ENCODE measurements at regions not wholly inside any gene's neighbourhood (a gene's known extent, or its start where the extent isn't known, plus 50 kb on each side); places are given as distances from the start of the nearest gene placed in this dataset.

- H3K4me3 ChIP-seq (ENCODE audit: low read depth in 1 of 2, low read length in 2 of 2), result no peak overlapping the region
- H3K4me1 ChIP-seq (ENCODE audit: control insufficient read depth in 2 of 2, insufficient read depth in 2 of 2, low read length in 1 of 2), result no peaks in the 10 kb centered on the region
- H3K9me3 ChIP-seq (ENCODE audit: control insufficient read depth in 2 of 2, insufficient read depth in 1 of 2, low read depth in 1 of 2, low read length in 1 of 2), result no peaks in the 10 kb centered on the region
- no peaks in the 10 kb centered on the region for H3K36me3 ChIP-seq (ENCODE audit: control insufficient read depth in 2 of 2, insufficient read depth in 2 of 2, low read length in 1 of 2)
- no peaks in the 10 kb centered on the region for H3K27me3 ChIP-seq (ENCODE audit: control insufficient read depth in 1 of 2, insufficient read depth in 2 of 2, low read length in 2 of 2)
- H3K27ac ChIP-seq (ENCODE audit: low read depth in 2 of 2, low read length in 1 of 2), result no peak overlapping the region
- WGBS, 2 donors, result 96 to 97% methylated on average over 1 of the region's 1 CpG
These were observed 165.3 kb downstream of the ARRDC3 start for GRCh38 chr5:91217859-91218258.

DNA sequence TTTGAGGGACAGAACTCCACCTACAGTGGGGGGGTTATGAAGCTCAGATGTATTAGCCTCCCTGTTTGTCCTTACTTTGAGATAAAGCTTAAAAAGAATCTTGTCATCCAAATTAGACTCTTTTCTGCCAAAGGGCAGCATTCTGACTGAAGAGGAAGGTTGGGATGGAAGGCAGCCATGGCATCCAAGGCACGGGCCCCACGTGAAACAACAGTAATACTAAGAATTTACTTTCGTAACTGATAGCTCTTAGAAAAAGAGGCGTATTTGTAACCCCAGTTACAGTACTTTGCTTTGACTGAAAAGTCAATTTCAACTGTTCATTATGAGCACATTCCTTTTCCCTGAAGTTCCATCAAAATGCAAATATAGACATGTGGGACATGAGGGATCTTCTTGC, 168.5 kb downstream of the ARRDC3 start:
- WGBS, 2 donors, result 92 to 96% methylated on average over 4 of the region's 4 CpGs
- Histone ChIP-seq H3K9me3 (ENCODE audit: control insufficient read depth in 2 of 2, insufficient read depth in 1 of 2, low read depth in 1 of 2, low read length in 1 of 2) (no peaks in the 10 kb centered on the region), H3K27me3 (ENCODE audit: control insufficient read depth in 1 of 2, insufficient read depth in 2 of 2, low read length in 2 of 2) (no peaks in the 10 kb centered on the region), H3K27ac (ENCODE audit: low read depth in 2 of 2, low read length in 1 of 2) (no peak overlapping the region), H3K36me3 (ENCODE audit: control insufficient read depth in 2 of 2, insufficient read depth in 2 of 2, low read length in 1 of 2) (no peaks in the 10 kb centered on the region), H3K4me3 (ENCODE audit: low read depth in 1 of 2, low read length in 2 of 2) (no peak overlapping the region), H3K4me1 (ENCODE audit: control insufficient read depth in 2 of 2, insufficient read depth in 2 of 2, low read length in 1 of 2) (peaks cover 0 to 2% of the 10 kb centered on the region in 2 donors)
